GM12801 (cell line): ENCODE measurements at regions not wholly inside any gene's neighbourhood (a gene's known extent, or its start where the extent isn't known, plus 50 kb on each side); places are given as distances from the start of the nearest gene placed in this dataset.

Source experiments
- CTCF ChIP-seq: IDR thresholded peaks from one replicate; pipeline ENCODE4 v1.5.1; 2011; ENCODE audit warnings: control low read depth; ENCODE audit not compliant: insufficient read length; ENCODE audit errors: extremely low read depth

GRCh38 chr9:7659766-7660165 is 139.8 kb downstream of the DMAC1 start:
- TF ChIP-seq CTCF = no peak

GRCh38 chr9:7656636-7657035 is 142.9 kb downstream of the DMAC1 start:
- no peak for TF ChIP-seq CTCF

GRCh38 chr9:7653262-7653661 is 146.3 kb downstream of the DMAC1 start:
- TF ChIP-seq CTCF = no peak

GRCh38 chr9:7640231-7640630 is 159.3 kb downstream of the DMAC1 start:
- TF ChIP-seq CTCF = no peak

- no peak for TF ChIP-seq CTCF
These were observed 160.1 kb downstream of the DMAC1 start for GRCh38 chr9:7639471-7639870.

- TF ChIP-seq CTCF = no peak
These were observed 162.6 kb downstream of the DMAC1 start for GRCh38 chr9:7636838-7637467.

GRCh38 chr9:7636309-7636708 is 163.3 kb downstream of the DMAC1 start:
- no peak for TF ChIP-seq CTCF
